Mesothelial cell of epicardium (in vitro differentiated cells): ENCODE measurements at regions not wholly inside any gene's neighbourhood (a gene's known extent, or its start where the extent isn't known, plus 50 kb on each side); places are given as distances from the start of the nearest gene placed in this dataset.
"Not testable (repeated sequence)": the region's sequence is repeated elsewhere in the genome, so short reads cannot be mapped to it uniquely, and the experiment has no call there.

ENCODE experiments used
- DNase-seq, 2 experiments: peaks; one replicate each; pipeline ENCODE4 v3.0.0; 2021; ENCODE audit warnings: low spot score in 2 of 2; ENCODE audit not compliant: unreplicated experiment in 2 of 2
- H3K27ac Mint-ChIP-seq: 2 replicates; pipeline ENCODE4 v1.8.0; 2021; ENCODE audit warnings: mixed read lengths
- H3K27me3 Mint-ChIP-seq: 2 replicates; pipeline ENCODE4 v1.8.0; 2021; ENCODE audit warnings: low read depth, mixed read lengths
- H3K36me3 Mint-ChIP-seq: 2 replicates; pipeline ENCODE4 v1.8.0; 2021; ENCODE audit warnings: mixed read lengths
- H3K4me1 Mint-ChIP-seq: 2 replicates; pipeline ENCODE4 v1.8.0; 2021; ENCODE audit warnings: mixed read lengths
- H3K4me3 Mint-ChIP-seq: 2 replicates; pipeline ENCODE4 v1.8.0; 2021; ENCODE audit warnings: mild to moderate bottlenecking, moderate library complexity, mixed read lengths
- H3K9me3 Mint-ChIP-seq: 2 replicates; pipeline ENCODE4 v1.8.0; 2021; ENCODE audit warnings: mixed read lengths
- CTCF ChIP-seq: fragments of 200-600 bp; sonication (generic); IDR thresholded peaks from one replicate; pipeline ENCODE4 v1.5.0; 2021; ENCODE audit warnings: antibody characterized with exemption; ENCODE audit not compliant: unreplicated experiment

GRCh38 chr1:5727871-5728643, 264.2 kb downstream of the NPHP4 start:
- H3K36me3 Mint-ChIP-seq = no peaks in the 10 kb centered on the region
- DNase-seq = no peak
- peaks cover 3% of the 10 kb centered on the region for H3K27me3 Mint-ChIP-seq
- no peak for TF ChIP-seq CTCF
- no peak overlapping the region for H3K27ac Mint-ChIP-seq
- H3K9me3 Mint-ChIP-seq = peaks cover 8% of the 10 kb centered on the region
- H3K4me3 Mint-ChIP-seq = no peak overlapping the region
- peaks cover 12% of the 10 kb centered on the region for H3K4me1 Mint-ChIP-seq

- Mint-ChIP-seq H3K4me3 (no peak overlapping the region), H3K4me1 (peaks cover 12% of the 10 kb centered on the region), H3K36me3 (no peaks in the 10 kb centered on the region), H3K9me3 (peaks cover 9% of the 10 kb centered on the region), H3K27ac (no peak overlapping the region), H3K27me3 (peaks cover 2% of the 10 kb centered on the region)
- no peak for TF ChIP-seq CTCF
- no peak for DNase-seq
These were observed 265.0 kb downstream of the NPHP4 start for GRCh38 chr1:5727191-5727590.

- not testable (repeated sequence) for H3K27me3 Mint-ChIP-seq, H3K27ac Mint-ChIP-seq, H3K4me3 Mint-ChIP-seq, H3K36me3 Mint-ChIP-seq, DNase-seq, H3K9me3 Mint-ChIP-seq
- peaks cover 12% of the 10 kb centered on the region for H3K4me1 Mint-ChIP-seq
These were observed 265.5 kb downstream of the NPHP4 start for GRCh38 chr1:5726586-5727184.

GRCh38 chr1:5725855-5726585, 266.2 kb downstream of the NPHP4 start:
- Mint-ChIP-seq H3K9me3 (peaks cover 9% of the 10 kb centered on the region), H3K27me3 (no peaks in the 10 kb centered on the region), H3K27ac (no peak overlapping the region), H3K36me3 (no peaks in the 10 kb centered on the region), H3K4me1 (peaks cover 13% of the 10 kb centered on the region), H3K4me3 (no peak overlapping the region)
- DNase-seq = no peak
- no peak for TF ChIP-seq CTCF

GRCh38 chr1:5725406-5725805, 266.8 kb downstream of the NPHP4 start:
- no peak overlapping the region for H3K4me3 Mint-ChIP-seq
- no peaks in the 10 kb centered on the region for H3K36me3 Mint-ChIP-seq
- H3K27ac Mint-ChIP-seq = no peak overlapping the region
- DNase-seq = no peak
- peaks cover 19% of the 10 kb centered on the region for H3K4me1 Mint-ChIP-seq
- H3K9me3 Mint-ChIP-seq = peaks cover 9% of the 10 kb centered on the region
- no peak for TF ChIP-seq CTCF
- H3K27me3 Mint-ChIP-seq = no peaks in the 10 kb centered on the region

GRCh38 chr1:5724847-5725246, 267.4 kb downstream of the NPHP4 start:
- H3K27ac Mint-ChIP-seq = no peak overlapping the region
- no peak for DNase-seq
- no peaks in the 10 kb centered on the region for H3K27me3 Mint-ChIP-seq
- TF ChIP-seq CTCF = no peak
- H3K4me3 Mint-ChIP-seq = no peak overlapping the region
- H3K4me1 Mint-ChIP-seq = peaks cover 23% of the 10 kb centered on the region
- H3K36me3 Mint-ChIP-seq = no peaks in the 10 kb centered on the region
- H3K9me3 Mint-ChIP-seq = peaks cover 9% of the 10 kb centered on the region
